ENCODE measurements at regions not wholly inside any gene's neighbourhood (a gene's known extent, or its start where the extent isn't known, plus 50 kb on each side); places are given as distances from the start of the nearest gene placed in this dataset.

GRCh38 chr6:24031496-24031895 is 94.5 kb upstream of the NRSN1 start:
- TF ChIP-seq RNF2 (conservative IDR thresholded peaks at IDR 0.05; ENCODE audit: low read depth) (no peak), CREM (IDR thresholded peaks at IDR 0.05) (no peak), CREM (CRISPR knock-in tag; IDR thresholded peaks at IDR 0.05) (no peak), MEIS2 (CRISPR knock-in tag; IDR thresholded peaks at IDR 0.05) (no peak), SALL2 (CRISPR knock-in tag; IDR thresholded peaks at IDR 0.05) (no peak), ATF1 (CRISPR knock-in tag; IDR thresholded peaks at IDR 0.05) (no peak), FOXM1 (CRISPR knock-in tag; IDR thresholded peaks at IDR 0.05) (no peak), RBM22 (optimal IDR thresholded peaks at IDR 0.05; ENCODE audit: low read length) (no peak), ZNF629 (CRISPR knock-in tag; conservative IDR thresholded peaks at IDR 0.05) (no peak)
- TF ChIP-seq, protein P1, sequence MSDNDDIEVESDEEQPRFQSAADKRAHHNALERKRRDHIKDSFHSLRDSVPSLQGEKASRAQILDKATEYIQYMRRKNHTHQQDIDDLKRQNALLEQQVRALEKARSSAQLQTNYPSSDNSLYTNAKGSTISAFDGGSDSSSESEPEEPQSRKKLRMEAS (IDR thresholded peaks at IDR 0.05), result no peak

All from HepG2 (cell line).